Heart left ventricle (tissue), 13 donors: ENCODE measurements at regions not wholly inside any gene's neighbourhood (a gene's known extent, or its start where the extent isn't known, plus 50 kb on each side); places are given as distances from the start of the nearest gene placed in this dataset.

Experiments used
- POLR2A ChIP-seq, 2 donors: fragments of 450-650 bp; IDR thresholded peaks; one replicate each; pipeline ENCODE4 v1.6.1; 2017; ENCODE audit warnings: antibody characterized with exemption in 2 of 2, mild to moderate bottlenecking in 2 of 2, moderate library complexity in 2 of 2
- TF ChIP-seq, protein P1 (sequence below), 12 donors: fragments of 200-600 bp; sonication (generic) in 4 of 12; IDR thresholded peaks; one replicate each; pipeline versions ENCODE4 v1.5.0 to v1.8.0; 2018 to 2022; ENCODE audit warnings: antibody characterized with exemption in 12 of 12, mild to moderate bottlenecking in 5 of 12
- donor health status: ischemic (EF 13 %, LVEDD 7.1; RV severe dilation, severe dysfunction).
- donor health status: DM: no; HTN: yes; CAD: no.
- donor health status: DM: no; HTN: no; CAD: no.
- donor health status: ischemic (EF 25% LVEDD 6.9; RV normal size, moderate dysfunction).
- donor health status: ischemic (EF 25% LVEDD 5.7; RV mildly dilated, moderate dysfunction).
- donor health status: ischemic (EF 35%, LVEDD 5.7; RV mildly dilated, moderate dysfunction).
- donor health status: nonischemic (EF 11% LVEDD 7.7; RV severe dilation, severe dysfunction).
- donor health status: DM: yes; HTN: yes; CAD: no.
- donor health status: PGD.
- donor health status: ischemic (EF 29% LVEDD 5.4; RV normal size, mild dysfunction).
- donor health status: nonischemic (EF 23%, LVEDD 6.1; RV moderate dilation, normal function).

DNA sequence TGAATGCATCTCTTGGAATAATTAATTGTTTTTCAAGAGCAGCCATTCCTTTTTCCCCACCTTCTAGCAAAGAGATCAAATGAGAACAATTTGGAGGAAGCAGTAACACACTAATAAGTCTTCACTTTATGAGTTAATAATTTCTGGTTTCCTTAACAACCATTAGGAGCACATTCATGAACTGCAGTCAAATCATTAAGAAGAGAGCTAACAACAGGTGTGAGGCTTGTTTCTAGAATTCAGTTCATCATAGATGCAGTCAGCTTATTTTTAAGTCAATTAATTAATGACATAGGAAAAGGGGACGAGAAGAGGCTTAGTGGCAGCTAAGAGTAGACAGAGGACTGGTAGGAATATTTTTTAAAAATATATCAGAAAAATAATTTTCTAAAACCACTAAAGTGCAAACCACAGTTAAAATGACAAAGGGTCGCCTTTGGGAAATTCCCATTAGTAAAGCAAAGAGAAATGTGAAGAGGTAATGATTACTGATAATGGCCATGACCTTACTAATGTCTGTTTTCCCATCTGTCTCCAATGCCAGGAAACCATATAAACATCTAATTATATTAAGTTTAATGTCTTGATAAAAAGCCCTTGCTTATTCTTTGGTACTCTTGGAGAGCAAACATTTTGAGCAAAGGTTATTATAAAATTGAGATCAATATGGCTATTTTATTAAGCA is 184.2 kb downstream of the KCNJ2 start:
- TF ChIP-seq POLR2A (IDR thresholded peaks at IDR 0.05): no peak
- TF ChIP-seq, protein P1, sequence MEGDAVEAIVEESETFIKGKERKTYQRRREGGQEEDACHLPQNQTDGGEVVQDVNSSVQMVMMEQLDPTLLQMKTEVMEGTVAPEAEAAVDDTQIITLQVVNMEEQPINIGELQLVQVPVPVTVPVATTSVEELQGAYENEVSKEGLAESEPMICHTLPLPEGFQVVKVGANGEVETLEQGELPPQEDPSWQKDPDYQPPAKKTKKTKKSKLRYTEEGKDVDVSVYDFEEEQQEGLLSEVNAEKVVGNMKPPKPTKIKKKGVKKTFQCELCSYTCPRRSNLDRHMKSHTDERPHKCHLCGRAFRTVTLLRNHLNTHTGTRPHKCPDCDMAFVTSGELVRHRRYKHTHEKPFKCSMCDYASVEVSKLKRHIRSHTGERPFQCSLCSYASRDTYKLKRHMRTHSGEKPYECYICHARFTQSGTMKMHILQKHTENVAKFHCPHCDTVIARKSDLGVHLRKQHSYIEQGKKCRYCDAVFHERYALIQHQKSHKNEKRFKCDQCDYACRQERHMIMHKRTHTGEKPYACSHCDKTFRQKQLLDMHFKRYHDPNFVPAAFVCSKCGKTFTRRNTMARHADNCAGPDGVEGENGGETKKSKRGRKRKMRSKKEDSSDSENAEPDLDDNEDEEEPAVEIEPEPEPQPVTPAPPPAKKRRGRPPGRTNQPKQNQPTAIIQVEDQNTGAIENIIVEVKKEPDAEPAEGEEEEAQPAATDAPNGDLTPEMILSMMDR (IDR thresholded peaks at IDR 0.05): no peak
